ENCODE measurements at regions not wholly inside any gene's neighbourhood (a gene's known extent, or its start where the extent isn't known, plus 50 kb on each side); places are given as distances from the start of the nearest gene placed in this dataset.

DNA sequence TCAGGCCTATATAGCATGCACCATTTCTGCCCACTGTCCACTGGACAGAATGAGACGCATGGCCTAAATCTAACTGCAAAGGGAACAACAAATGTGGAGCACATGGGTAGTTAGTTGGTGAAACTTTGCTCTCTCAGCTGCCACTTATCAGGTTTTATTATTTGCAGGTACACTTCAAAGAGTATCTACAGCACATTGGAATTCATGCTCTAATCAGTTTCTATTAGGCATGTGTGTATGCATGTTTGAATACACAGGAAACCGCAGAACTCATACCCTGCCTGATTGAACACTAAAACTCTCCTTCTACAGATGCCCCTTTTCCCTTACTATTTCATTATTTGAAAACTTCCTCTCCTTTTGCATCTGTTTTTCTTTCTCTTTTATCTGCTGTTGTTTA lies 97.4 kb upstream of the HSF2 start:
- ATAC-seq (no peak), FAIRE-seq (no peak), DNase-seq (ENCODE audit: low spot score) (no peak)
- no peaks in the 10 kb centered on the region for H3K79me2 ChIP-seq (ENCODE audit: insufficient read depth, low read length)
- no TSS peak for BruUV-seq (replicated peaks)
- H3K4me3 ChIP-seq (replicated peaks in 1 of 3; ENCODE audit: insufficient read depth in 1 of 3, low read depth in 2 of 3, low read length in 3 of 3) = no peak overlapping the region
- TF ChIP-seq HDAC2 (CRISPR knock-in tag; IDR thresholded peaks at IDR 0.05) (no peak), YEATS2 (CRISPR knock-in tag; IDR thresholded peaks at IDR 0.05; ENCODE audit: borderline replicate concordance) (no peak), NFE2L1 (CRISPR knock-in tag; IDR thresholded peaks at IDR 0.05; ENCODE audit: borderline replicate concordance) (no peak), NFYC (CRISPR knock-in tag; IDR thresholded peaks at IDR 0.05) (no peak), POLR2A (IDR thresholded peaks at IDR 0.05; ENCODE audit: insufficient read depth in 1 of 2, low read depth in 2 of 2, low read length in 2 of 2) (no peak), ZNF768 (CRISPR knock-in tag; IDR thresholded peaks at IDR 0.05) (no peak), ZNF44 (CRISPR knock-in tag; IDR thresholded peaks at IDR 0.05) (no peak), ONECUT2 (CRISPR knock-in tag; IDR thresholded peaks at IDR 0.05) (no peak), BRCA1 (CRISPR knock-in tag; IDR thresholded peaks at IDR 0.05) (no peak), SNRNP70 (IDR thresholded peaks at IDR 0.05; ENCODE audit: low read depth, low read length) (no peak), EP300 (IDR thresholded peaks at IDR 0.05; ENCODE audit: low read depth in 2 of 2, low read length in 2 of 2) (no peak), EP300 (CRISPR knock-in tag; IDR thresholded peaks at IDR 0.05; ENCODE audit: borderline replicate concordance) (no peak), SKI (IDR thresholded peaks at IDR 0.05; ENCODE audit: partially characterized antibody) (no peak), HMG20B (CRISPR knock-in tag; conservative IDR thresholded peaks at IDR 0.05) (no peak), MXI1 (IDR thresholded peaks at IDR 0.05; ENCODE audit: borderline replicate concordance, low read depth, low read length) (no peak)
- TF ChIP-seq, protein P1, sequence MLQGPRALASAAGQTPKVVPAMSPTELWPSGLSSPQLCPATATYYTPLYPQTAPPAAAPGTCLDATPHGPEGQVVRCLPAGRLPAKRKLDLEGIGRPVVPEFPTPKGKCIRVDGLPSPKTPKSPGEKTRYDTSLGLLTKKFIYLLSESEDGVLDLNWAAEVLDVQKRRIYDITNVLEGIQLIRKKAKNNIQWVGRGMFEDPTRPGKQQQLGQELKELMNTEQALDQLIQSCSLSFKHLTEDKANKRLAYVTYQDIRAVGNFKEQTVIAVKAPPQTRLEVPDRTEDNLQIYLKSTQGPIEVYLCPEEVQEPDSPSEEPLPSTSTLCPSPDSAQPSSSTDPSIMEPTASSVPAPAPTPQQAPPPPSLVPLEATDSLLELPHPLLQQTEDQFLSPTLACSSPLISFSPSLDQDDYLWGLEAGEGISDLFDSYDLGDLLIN (CRISPR knock-in tag; IDR thresholded peaks at IDR 0.05; ENCODE audit: borderline replicate concordance) = no peak
- TF ChIP-seq, protein P2, sequence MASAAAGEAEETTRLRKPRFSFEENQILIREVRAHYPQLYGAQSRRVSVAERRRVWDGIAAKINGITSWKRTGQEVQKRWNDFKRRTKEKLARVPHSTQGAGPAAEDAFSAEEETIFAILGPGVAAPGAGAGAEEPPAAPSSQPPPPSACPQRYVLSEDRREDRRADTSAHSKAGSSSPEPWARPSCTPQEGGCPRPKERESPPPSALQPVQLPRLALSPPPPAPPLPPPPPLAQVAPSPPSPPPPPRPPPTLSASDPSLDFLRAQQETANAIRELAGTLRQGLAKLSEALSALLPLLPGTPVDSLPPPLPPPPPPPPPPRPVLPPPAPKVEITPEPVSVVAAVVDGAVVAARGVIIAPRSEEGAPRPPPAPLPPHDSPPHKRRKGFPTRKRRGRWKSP (CRISPR knock-in tag; IDR thresholded peaks at IDR 0.05) = no peak
- TF ChIP-seq, protein P3, sequence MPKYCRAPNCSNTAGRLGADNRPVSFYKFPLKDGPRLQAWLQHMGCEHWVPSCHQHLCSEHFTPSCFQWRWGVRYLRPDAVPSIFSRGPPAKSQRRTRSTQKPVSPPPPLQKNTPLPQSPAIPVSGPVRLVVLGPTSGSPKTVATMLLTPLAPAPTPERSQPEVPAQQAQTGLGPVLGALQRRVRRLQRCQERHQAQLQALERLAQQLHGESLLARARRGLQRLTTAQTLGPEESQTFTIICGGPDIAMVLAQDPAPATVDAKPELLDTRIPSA (CRISPR knock-in tag; IDR thresholded peaks at IDR 0.05; ENCODE audit: borderline replicate concordance) = no peak
- CTCF ChIA-PET (ENCODE audit: low intra/inter-chr PET ratio, low total read pairs) = no interaction called here
- POLR2A ChIA-PET = no interaction called here
- H3K4me1 ChIP-seq (ENCODE audit: insufficient read depth, low read length) = no peaks in the 10 kb centered on the region
- in situ Hi-C loops (cut with HindIII; ENCODE audit: extremely low pct_ligation_motif_present, low pct_unique_long_range_greater_than_20kb) = no loop called here
- no peak overlapping the region for H3K4me2 ChIP-seq (ENCODE audit: low read depth, low read length)
- intact Hi-C loops (cut with micrococcal nuclease; ENCODE audit: unreplicated experiment) = no loop called here
- no peak overlapping the region for H3K9ac ChIP-seq (ENCODE audit: insufficient read depth, low read depth, low read length)
- H4K20me1 ChIP-seq (ENCODE audit: insufficient read depth, low read length) = no peaks in the 10 kb centered on the region
- no peaks in the 10 kb centered on the region for H3K36me3 ChIP-seq (replicated peaks in 1 of 2; ENCODE audit: control insufficient read depth in 1 of 2, insufficient read depth in 2 of 2, low read length in 2 of 2)
- H3K9me3 ChIP-seq (ENCODE audit: low read length) = 0 out of 2 replicates have a peak, but pooled peaks cover 6% of the 10 kb centered on the region
- no peak overlapping the region for H3K27ac ChIP-seq (ENCODE audit: extremely low read length, insufficient read depth, low read length)
- peaks cover 0 to 1% of the 10 kb centered on the region in 2 experiments; a peak in 1 of 5 replicates for H3K27me3 ChIP-seq (ENCODE audit: control insufficient read depth in 1 of 2, insufficient read depth in 2 of 2, low read length in 2 of 2)
- 18% methylated on average over 2 of the region's 2 CpGs for WGBS (ENCODE audit: low lambda C conversion rate)
- H2AFZ ChIP-seq (ENCODE audit: low read length) = no peak overlapping the region
